ENCODE measurements at regions not wholly inside any gene's neighbourhood (a gene's known extent, or its start where the extent isn't known, plus 50 kb on each side); places are given as distances from the start of the nearest gene placed in this dataset.

GRCh38 chrX:9267415-9267814 lies 197.4 kb upstream of the TBL1X start:
- TF ChIP-seq CTCF (IDR thresholded peaks at IDR 0.05) (no peak), EZH2 (IDR thresholded peaks at IDR 0.05) (no peak)

Measured in neural progenitor cell (in vitro differentiated cells).